Uterus (tissue), 2 donors: ENCODE measurements at regions not wholly inside any gene's neighbourhood (a gene's known extent, or its start where the extent isn't known, plus 50 kb on each side); places are given as distances from the start of the nearest gene placed in this dataset.

Source experiments
- POLR2A ChIP-seq, 2 donors: fragments of 450-650 bp; IDR thresholded peaks; one replicate each; pipeline ENCODE4 v1.6.1; 2016; ENCODE audit warnings: antibody characterized with exemption in 2 of 2, mild to moderate bottlenecking in 1 of 2, moderate library complexity in 1 of 2
- TF ChIP-seq, protein P1 (sequence below), 4 experiments: fragments of 200-600 bp in 2 of 4; fragments of 450-650 bp in 2 of 4; sonication (generic) in 2 of 4; IDR thresholded peaks; one replicate each; pipeline ENCODE4 v1.5.1; 2016 to 2019; ENCODE audit warnings: antibody characterized with exemption in 4 of 4, mild to moderate bottlenecking in 2 of 4, moderate library complexity in 1 of 4

DNA sequence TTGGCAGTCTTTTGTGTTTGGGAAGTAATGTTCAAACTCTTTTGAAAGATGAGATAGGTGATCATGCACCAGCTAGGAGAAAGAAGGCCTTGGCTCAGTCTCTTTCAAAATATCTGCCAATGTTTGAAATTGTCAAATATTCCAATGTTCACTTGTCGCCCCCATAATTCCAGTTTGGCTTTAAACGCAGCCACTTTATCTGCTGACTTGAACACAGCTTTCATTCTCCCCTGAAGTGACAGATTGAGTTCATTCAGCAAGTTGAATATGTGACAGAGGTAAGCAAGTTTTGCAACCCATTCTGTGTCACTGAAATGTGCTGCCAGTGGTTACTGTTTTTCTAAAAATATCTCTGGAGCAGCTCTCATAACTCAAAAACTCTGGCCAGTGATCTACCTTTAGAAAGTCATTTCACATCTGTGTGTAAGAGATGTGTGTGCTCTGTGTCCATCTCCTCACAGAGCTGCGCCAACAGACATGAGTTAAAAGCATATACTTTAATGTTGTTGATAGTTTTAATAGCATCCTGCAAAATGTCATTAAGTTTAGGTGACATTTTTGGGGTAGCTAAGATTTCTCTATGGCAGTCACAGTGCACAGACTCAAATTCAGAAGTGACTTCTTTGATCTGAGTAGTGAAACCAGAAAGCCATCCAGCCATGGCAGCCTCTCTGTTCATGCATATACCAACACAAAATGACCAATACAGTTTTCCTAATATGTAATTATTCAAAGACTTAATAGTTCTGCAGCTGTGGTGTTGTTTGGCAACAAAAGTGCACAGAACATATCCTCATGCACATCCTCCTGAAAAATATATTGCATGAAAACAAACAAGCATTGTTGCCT, 614.3 kb upstream of the MIS18BP1 start:
- TF ChIP-seq, protein P1, sequence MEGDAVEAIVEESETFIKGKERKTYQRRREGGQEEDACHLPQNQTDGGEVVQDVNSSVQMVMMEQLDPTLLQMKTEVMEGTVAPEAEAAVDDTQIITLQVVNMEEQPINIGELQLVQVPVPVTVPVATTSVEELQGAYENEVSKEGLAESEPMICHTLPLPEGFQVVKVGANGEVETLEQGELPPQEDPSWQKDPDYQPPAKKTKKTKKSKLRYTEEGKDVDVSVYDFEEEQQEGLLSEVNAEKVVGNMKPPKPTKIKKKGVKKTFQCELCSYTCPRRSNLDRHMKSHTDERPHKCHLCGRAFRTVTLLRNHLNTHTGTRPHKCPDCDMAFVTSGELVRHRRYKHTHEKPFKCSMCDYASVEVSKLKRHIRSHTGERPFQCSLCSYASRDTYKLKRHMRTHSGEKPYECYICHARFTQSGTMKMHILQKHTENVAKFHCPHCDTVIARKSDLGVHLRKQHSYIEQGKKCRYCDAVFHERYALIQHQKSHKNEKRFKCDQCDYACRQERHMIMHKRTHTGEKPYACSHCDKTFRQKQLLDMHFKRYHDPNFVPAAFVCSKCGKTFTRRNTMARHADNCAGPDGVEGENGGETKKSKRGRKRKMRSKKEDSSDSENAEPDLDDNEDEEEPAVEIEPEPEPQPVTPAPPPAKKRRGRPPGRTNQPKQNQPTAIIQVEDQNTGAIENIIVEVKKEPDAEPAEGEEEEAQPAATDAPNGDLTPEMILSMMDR (IDR thresholded peaks at IDR 0.05): no peak
- TF ChIP-seq POLR2A (IDR thresholded peaks at IDR 0.05): no peak
